C4-2B (cell line): ENCODE measurements at regions not wholly inside any gene's neighbourhood (a gene's known extent, or its start where the extent isn't known, plus 50 kb on each side); places are given as distances from the start of the nearest gene placed in this dataset.

Source experiments
- ZFX ChIP-seq: fragments of 450-650 bp; IDR thresholded peaks from 2 replicates; pipeline ENCODE4 v1.6.1; 2017
- TF ChIP-seq, protein P1 (sequence below): fragments of 450-650 bp; conservative IDR thresholded peaks from 2 replicates; pipeline ENCODE4 v1.5.1; 2017; ENCODE audit warnings: mild to moderate bottlenecking

DNA sequence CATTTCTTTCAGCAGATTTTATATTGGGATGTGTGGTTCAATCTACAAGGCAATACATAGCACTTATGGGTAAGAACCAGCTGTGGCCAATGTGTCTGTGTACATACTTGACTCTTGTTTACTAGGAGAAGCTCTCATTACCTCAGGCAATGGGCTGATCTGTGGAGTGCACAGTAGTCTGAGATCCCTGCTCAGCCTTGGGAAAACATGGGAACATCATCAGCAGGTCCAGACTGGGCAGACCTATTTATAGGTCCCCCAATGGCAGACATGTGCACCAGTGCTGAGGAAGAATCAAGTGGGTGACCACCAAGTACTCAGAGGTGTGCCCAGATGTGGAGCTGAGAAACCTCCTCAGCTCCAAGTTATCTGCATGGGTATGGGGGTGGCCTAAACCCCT lies 349.7 kb downstream of the KIF20B start:
- TF ChIP-seq, protein P1, sequence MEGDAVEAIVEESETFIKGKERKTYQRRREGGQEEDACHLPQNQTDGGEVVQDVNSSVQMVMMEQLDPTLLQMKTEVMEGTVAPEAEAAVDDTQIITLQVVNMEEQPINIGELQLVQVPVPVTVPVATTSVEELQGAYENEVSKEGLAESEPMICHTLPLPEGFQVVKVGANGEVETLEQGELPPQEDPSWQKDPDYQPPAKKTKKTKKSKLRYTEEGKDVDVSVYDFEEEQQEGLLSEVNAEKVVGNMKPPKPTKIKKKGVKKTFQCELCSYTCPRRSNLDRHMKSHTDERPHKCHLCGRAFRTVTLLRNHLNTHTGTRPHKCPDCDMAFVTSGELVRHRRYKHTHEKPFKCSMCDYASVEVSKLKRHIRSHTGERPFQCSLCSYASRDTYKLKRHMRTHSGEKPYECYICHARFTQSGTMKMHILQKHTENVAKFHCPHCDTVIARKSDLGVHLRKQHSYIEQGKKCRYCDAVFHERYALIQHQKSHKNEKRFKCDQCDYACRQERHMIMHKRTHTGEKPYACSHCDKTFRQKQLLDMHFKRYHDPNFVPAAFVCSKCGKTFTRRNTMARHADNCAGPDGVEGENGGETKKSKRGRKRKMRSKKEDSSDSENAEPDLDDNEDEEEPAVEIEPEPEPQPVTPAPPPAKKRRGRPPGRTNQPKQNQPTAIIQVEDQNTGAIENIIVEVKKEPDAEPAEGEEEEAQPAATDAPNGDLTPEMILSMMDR, result no peak
- TF ChIP-seq ZFX, result no peak
